ENCODE measurements at regions not wholly inside any gene's neighbourhood (a gene's known extent, or its start where the extent isn't known, plus 50 kb on each side); places are given as distances from the start of the nearest gene placed in this dataset.

DNA sequence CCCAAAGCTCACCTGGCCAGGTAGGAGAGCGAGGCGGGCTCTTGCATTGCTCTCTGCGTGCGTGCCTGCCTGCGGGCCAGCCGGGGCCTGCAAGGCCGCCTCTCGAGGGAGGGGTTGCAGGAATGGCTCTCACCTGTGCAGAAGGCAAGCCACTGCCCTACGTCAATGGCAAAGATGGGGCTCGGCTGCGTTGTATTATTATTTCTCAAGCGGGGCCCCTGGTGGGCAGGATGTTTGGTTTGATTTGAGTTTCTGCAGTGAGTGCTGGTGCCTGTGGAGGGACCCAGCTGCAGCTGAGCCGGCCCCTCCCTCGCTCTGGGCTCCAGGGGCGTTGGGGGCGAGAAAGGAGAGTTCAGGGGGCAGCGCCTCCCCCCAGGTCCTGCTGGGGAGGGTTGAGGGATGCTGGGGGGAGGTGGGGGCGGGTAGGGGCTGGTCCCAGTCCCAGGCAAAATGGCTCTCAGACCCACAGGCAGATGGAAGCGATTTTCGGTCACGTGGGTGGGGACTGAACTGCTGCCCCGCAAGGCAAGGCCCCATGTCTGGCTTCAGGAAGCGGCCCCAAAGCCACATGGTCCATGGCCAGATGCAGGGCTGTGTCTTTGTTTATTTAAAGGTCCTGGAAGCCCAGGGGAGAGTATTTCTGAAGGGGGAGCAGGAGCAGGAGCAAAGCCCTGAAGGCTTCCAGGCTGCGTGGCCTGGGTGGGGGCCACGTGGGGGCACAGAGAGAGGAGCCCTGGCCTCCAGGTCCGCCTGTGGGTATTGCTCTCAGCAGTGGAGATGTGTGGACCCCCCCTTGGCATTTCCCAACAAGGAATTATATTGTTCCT, 338.8 kb downstream of the SEC14L1 start:
- no peak for DNase-seq

DNA sequence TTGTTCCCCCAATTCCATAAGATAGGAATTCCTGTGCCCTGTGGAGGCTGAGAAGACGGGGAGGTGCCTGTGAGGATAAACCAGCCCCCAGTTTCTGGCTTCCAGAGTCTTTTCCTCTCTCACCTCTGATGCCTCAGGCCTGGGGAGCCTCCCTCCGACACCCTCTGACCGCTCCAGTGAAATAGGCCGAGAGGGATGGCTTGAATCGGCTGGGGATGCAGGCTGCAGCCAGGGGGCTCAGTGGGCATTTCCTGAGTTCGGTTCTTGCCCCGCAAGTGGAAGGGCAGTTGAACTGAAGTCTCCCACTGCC, 339.4 kb downstream of the SEC14L1 start:
- DNase-seq: no peak

DNA sequence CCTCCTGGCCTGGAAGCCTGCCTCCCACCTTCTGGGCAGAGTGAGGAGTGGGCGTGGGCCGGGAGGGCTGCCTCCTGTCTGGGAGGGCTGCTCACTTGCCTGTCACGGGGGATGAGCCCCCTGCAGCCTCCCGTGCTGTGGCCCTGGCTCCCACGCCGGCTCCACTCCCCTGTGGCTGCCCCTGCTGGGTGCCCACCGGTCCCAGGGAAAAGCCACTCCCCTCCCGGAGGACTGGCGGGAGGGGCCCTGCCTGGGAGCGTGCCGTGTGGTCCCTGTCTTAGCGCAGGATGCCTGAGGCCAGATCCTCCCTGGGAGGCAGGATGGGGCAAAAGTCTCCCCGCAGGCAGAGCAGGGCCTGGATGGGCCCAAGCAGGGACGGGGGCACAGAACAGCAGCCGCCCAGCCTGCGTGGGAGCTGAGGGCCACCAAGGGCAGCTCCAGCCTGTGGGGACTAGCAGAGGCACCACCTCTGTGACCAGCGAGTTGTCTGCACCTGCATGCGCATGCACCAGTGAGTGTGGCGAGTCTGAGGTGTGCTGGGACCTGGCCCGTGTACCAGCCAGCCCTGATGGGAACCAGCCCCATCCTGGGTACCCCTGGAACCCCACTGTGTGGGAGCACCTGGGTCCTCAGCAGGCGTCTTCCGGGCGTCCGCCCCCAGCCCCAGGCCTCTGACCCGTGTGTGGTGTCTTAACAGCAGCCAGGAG, 339.9 kb downstream of the SEC14L1 start:
- DNase-seq: no peak

DNA sequence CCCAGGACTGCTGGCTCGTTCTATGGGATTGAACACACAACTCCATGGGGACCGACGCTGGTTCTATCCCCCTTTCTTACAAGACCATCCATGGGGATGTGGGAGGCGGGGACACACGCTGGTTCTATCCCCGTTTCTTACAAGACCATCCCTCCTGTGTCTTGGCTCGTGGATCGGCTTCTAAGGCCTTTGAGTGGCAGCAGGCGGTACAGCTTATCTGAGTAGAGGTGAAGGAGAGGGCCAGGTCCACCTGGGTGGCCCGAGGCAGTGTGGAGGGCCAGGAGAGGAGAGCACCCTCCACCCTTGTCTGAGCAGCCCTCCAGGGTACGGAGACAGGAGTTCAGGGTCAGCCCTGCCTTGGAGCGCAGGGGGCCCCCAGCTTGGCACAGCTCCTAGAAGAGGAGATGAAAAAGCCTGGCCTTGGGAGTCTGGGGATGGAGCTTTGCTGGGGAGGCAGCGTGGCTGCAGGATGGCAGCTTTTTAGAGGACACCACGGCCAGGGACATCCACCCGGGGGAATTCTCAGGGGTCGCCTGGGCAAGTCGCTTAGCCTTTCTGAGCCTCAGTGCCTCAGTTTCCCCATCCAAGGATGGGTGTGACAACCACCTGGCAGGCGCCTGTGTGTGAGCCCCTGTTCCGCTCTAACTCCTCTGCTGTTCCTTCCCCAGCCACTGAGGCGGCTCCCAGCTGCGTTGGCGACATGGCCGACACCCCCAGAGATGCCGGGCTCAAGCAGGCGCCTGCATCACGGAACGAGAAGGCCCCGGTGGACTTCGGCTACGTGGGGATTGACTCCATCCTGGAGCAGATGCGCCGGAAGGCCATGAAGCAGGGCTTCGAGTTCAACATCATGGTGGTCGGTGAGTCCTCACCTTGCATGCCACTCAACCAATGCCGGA, 341.0 kb downstream of the SEC14L1 start:
- no peak for DNase-seq

DNA sequence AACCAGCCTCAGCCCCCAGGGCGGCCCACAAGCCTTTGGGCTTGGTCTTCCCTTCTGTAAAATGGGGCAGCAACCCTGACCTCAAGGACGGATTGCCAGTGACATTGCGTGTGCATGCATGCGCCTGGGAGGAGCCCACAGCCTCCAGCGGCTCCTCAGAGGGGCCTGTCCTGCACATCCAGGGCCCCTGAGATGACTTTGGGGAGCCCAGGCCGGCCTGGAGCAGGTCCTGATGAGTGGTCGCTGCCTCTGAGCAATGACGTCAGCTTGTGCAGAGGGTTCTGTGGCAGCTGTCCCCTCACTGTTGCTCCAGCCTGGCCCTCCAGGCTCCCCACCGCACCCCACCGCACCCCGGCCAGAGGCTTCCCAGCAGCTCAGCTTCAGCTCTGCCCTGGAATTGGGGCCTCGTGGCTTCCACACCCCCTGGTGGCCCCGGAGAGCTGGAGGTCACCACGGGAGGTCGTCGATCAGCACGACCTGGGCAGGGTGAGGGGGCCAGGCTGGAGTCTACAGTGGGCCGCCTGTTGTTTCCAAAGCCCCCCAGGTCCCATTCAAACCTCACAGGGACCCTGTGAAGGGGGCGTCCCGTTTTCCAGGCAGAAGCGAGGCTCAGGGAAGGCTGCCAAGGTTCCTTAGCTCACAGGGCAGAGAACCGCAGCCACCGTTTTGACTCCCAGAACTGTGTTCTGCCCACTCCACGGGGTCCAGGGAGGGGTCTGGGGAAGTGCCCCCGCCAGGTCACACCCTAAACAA, 341.8 kb downstream of the SEC14L1 start:
- no peak for DNase-seq

DNA sequence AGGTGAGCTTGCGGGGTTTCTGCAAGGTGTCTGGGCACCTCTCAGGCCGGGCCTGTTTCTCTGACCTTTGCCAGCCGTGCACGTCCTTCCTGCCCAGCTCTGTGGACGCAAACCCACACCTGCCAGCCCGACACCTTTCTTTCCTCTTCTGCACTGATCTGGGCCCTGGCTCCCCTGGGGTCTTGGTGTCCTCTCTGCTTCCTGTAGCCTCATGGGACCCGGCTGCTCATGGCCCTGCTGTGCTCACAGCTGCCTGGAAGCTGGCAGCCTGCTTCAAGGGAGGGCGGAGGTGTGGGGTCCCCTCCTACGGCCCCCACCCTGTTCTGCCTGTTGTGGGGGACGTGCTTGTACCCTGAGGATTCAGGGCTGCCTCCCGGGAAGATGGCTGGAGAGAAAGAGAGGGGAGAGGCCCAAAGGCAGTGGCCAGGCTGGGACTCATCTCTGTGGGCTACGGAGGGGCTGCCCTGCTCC, 342.4 kb downstream of the SEC14L1 start:
- DNase-seq: no peak

DNA sequence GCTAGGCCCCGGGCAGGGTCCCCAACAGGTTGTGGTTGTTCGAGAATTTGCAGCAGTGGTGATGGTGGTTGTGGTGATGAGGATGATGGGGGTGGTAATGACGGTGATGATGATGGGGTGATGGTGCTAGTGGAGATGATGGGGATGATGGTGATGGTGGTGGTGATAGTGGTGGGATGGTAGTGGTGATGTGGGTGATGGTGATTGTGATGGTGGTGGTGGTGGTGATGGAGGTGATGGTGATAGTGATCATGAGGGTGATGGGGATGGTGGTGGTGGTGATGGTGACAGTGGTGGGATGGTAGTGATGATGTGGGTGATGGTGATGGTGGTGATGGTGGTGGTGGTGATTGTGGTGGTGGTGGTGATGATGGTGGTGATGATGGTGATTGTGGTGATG, 343.3 kb downstream of the SEC14L1 start:
- DNase-seq: no peak

DNA sequence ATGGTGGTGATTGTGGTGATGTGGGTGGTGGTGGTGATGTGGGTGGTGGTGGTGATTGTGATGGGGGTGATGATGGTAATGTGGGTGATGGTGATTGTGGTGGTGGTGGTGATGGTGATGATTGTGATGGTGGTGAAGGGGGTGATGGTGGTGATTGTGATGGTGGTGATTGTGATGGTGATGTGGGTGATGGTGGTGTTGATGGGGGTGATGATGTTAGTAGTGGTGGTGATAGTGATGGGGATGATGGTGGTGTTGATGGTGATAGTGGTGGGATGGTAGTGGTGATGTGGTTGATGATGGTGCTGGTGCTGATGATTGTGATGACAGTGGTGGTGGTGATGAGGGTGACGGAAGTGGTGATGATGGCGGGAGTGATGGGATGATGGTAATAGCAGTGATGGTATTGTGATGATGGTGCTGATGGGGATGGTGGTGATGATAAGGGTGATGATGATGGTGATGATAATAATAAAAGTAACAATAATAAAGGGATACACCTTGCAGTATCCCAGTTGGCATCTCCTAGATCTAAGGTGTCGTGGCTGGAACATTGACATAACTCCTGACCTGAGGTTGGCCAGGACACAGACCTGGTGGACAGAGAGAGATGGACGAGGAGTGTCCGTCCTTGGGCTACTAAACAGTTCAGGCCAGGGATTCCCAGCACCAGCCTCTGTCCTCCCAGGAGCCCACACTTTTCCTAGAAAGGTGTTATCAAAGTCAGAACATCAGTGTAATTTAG, 344.5 kb downstream of the SEC14L1 start:
- DNase-seq: no peak

DNA sequence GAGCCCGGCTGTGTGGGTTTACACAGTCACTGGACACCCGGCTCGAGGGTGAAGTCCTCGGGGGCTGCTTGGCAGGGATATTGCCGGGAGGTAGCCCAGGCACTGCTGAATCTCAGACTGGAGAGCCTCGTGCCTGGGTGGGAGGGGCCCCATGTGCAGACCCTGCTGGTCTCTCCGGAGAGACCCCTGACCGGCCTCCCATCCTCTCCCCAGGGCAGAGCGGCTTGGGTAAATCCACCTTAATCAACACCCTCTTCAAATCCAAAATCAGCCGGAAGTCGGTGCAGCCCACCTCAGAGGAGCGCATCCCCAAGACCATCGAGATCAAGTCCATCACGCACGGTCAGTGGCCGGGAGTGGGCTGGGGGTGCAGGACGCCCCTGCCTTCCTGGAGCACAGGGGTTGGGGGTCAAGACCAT, 346.5 kb downstream of the SEC14L1 start:
- no peak for DNase-seq

DNA sequence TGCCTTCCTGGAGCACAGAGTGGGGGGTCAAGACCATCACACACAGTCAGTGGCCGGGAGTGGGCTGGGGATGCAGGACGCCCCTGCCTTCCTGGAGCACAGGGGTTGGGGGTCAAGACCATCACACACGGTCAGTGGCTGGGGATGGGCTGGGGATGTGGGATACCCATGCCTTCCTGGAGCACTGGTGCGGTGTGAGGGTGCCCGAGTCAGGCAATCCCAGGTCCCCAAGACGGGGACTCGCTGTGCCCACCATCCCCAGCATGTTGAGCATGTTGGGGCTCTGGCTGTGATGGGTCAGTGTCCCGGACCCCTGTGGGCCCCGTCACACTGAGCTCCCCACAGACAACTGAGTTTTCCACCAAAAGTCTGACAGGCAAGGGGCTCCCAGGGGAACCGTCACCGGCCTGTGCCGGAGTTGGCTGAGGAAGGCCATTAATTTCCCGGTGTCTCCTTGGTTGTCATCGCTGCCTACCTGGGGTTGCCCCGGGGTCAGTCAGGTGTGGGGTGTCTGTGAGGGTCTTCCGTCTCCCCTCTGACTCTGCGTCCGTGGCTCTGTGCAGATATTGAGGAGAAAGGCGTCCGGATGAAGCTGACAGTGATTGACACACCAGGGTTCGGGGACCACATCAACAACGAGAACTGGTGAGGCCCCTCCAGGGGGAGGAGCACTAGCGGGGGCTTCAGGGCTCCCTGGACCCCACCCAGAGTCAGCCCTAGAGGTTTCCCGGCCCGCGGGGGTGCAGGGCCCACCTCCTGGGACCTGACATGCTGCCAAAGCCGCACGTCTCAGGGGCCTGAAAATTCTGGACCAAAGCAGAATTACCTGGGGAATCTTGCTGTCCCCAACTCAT, 347.1 kb downstream of the SEC14L1 start:
- no peak for DNase-seq

DNA sequence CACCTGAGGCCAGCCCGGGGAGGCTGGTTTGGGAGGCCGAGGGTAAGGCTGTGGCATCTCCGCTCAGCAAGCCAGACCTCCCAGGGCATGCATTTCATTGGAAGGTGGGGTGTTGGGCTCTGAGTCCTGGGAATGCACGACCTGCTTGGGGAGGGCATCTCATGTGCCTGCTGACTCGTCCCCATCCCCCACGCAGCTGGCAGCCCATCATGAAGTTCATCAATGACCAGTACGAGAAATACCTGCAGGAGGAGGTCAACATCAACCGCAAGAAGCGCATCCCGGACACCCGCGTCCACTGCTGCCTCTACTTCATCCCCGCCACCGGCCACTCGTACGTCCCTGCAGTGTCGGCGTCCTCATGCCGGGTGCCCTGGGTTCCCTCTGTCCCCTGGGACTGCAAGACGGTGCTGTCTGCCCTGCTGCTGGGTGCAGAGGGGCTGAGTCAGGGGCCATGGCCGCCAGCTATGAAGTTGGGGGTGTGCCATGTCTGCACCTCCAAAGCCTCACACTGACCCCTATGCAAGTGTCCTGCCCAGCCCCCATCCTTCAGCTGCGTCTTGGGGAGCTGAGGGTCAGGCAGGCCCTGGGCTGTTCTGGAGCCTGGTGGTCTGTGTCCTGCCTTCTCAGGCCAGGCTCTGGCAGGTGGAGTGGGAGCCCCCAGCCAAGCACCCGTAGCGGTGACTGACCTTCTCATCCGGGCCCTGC, 347.9 kb downstream of the SEC14L1 start:
- no peak for DNase-seq

DNA sequence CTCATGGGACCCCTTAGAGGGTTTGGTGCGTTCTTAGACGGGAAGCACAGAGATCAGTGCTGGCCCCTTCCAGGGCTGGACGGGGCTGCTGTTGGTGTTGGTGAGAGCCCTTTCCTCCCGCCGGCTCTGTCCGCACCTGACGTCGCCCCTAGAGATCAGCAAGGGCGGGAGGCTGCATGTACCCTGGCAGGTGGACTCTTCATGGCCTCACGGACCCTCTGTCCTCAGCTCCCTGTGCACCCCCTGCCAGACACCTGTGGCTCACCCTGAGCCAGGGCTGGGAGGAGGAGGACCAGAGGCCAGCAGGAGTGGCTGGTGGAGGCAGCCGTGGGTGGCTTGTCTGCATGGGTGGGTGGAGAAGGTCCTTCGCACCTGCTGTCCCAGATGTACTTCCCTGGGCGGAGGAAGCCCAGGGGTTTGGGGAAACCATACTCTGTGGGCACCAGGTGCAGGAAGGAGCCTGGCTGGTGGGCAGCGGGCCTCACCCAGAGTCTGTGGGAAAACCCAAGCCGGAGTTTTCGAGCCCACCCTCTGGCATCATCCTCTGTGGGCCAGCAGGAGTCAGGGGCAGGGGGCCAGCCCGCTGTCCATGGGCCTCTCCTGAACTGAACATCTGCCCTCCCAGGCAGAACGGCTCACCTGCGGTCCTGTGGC, 348.6 kb downstream of the SEC14L1 start:
- DNase-seq: no peak

DNA sequence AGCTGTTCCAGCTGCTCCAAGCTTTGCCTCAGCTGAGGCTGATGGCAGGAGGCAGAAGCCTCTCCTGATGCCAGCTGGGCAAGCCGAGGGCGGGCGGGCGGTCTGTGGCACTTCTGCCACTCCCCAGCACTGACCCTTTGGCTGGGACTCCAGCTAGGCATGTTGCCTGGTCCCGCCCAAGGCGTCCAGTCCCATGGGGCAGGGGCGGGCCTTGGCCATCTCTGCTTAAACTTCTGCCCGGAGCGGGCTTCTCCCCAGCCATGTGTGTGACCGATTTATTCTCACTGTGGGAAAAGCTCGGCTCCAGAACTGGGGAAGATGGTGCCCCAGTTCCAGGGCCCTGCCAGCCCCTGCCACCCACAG, 349.1 kb downstream of the SEC14L1 start:
- DNase-seq: no peak

DNA sequence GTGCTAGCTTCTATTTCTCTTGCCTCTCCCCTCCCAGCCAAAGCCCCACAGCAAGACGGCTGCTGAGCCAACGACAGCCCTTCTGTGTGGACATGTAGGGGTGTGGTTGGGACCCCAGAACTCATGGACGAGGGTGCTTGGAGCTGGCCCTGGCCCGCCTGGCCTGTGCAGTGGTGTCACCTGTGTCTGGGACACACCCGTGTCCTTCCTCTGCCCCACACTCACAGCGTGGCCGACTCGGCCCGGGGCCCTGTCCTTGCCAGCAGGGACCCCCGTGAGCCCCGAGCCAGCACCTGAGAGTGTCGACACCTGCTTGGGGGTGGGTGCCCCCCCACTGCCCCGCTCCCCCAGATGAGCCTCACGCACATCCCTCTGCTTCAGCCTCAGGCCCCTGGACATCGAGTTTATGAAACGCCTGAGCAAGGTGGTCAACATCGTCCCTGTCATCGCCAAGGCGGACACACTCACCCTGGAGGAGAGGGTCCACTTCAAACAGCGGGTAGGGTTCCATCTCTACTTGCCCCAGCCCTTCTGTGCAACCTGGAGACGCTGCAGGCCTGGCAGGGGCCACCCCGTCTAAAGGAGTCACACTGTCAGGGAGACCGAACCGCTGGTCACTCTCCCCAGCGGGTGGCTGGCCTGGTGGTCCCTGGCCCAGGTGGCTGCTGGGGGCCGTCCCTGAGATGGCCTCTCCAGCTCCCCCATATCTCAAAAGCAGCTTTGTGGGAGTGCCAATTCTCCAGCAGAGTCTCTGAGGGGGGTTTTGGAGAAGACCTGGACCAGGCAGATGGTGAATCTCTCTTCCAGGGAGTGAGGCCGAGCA, 349.8 kb downstream of the SEC14L1 start:
- DNase-seq: no peak

DNA sequence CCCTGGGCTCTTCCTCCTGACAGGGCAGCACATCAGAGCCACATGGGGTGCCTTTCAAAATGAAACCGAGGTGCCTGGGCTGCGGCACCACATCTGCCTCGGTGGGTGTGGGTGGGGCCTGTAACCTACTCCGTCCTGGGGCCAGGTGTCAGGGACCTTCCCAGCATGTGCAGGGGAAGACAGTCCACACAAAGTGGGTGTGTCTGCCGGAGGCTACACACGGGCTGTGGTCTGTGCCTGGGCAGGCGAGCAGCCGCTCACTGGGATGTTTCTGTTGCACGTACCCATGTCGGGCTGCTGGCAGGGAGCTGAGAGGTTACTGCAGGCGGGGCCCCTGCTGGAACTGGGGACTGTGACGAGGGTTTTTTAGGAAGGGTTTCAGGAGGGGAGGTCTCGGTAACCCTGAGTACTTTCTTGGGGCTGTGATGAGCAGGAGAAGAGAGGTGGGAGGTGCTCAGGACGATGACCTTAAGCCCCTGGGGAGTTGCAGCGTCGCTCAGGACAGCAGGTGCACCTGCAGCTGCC, 351.2 kb downstream of the SEC14L1 start:
- peak; percentile 35 for DNase-seq

DNA sequence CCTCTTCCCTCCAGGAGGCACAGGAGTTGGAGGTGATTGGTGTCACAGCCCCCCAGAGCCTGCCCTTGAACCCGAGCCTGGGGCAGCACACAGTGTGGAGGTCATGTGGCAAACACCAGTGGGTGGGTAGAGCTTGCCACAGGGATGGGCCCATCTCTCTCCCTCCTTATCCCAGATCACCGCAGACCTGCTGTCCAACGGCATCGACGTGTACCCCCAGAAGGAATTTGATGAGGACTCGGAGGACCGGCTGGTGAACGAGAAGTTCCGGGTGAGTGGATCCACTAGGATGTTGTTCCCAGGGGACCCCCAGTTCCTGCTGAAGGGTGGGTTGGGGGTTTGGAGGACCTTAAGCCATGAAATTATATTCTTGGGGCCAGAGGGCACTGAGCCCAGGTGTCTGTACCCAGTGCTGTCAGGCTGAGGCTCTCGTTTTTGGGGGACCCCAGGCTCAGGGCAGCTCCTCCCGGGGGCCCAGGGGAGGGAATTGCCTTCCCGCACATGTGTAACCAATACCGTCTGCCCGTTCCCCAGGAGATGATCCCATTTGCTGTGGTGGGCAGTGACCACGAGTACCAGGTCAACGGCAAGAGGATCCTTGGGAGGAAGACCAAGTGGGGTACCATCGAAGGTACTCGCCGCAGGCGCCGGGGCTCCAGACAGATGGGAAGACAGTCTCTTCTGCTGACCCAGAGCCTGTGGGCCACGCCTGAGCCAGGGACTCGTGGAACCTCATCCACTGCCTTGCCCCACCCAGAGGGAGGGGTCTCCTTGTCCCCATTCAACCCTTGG, 351.9 kb downstream of the SEC14L1 start:
- DNase-seq: no peak

DNA sequence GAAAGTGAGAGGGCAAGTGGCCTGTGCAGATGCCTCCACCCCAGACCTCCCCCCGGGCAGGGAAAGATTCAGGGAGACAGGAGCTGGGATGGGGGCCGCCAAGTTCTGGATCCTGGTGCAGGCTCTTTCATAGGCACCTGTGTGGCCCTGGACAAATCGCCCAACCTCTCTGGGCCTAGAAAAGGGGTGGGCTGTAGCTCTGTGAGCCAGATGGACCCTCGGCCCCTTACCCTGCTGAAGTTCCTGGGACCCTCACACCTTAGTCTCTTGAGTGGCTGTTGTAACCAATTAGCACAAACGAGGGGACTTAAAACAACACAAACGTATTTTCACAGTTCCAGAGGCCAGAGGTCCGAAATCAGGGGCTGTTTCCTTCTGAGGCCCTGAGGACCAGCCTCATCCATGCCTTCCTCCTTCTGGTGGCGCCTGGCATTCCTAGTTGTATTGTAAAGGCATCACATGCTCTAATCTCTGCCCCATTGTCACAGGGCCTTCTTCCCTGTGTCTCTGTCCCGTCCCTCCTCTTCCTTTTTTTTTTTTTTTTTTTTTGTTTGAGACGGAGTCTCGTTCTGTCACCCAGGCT, 352.6 kb downstream of the SEC14L1 start:
- no peak for DNase-seq
